Spleen (tissue), 11 donors: ENCODE measurements at regions not wholly inside any gene's neighbourhood (a gene's known extent, or its start where the extent isn't known, plus 50 kb on each side); places are given as distances from the start of the nearest gene placed in this dataset.
A peak's percentile ranks its signal among the peaks of the same experiment; 100 is the strongest.

ENCODE experiments used
- DNase-seq: peaks from one replicate; pipeline ENCODE4 v3.0.0-alpha.2; 2020
- H3K27ac ChIP-seq, 8 donors: fragments of 200-600 bp; sonication (generic) in 7 of 8; 1 replicate in 4 of 8; 2 replicates in 4 of 8; pipeline versions ENCODE4 v1.5.0 to v1.8.0; 2016 to 2021; ENCODE audit warnings: inconsistent platforms in 4 of 8, mild to moderate bottlenecking in 4 of 8, moderate library complexity in 1 of 8
- H3K27me3 ChIP-seq, 7 donors: fragments of 200-600 bp; sonication (generic) in 6 of 7; replicated peaks in 1 of 7; 1 replicate in 4 of 7; 2 replicates in 3 of 7; pipeline versions ENCODE4 v1.5.0 to v1.8.0; 2016 to 2021; ENCODE audit warnings: inconsistent platforms in 3 of 7, mild to moderate bottlenecking in 1 of 7
- H3K36me3 ChIP-seq, 6 donors: fragments of 200-600 bp; sonication (generic) in 5 of 6; 1 replicate in 4 of 6; 2 replicates in 2 of 6; pipeline versions ENCODE4 v1.5.0 to v1.8.0; 2016 to 2021; ENCODE audit warnings: inconsistent platforms in 2 of 6
- H3K4me1 ChIP-seq, 6 donors: fragments of 200-600 bp; sonication (generic) in 5 of 6; 1 replicate in 3 of 6; 2 replicates in 3 of 6; pipeline versions ENCODE4 v1.5.0 to v1.8.0; 2016 to 2021; ENCODE audit warnings: inconsistent platforms in 3 of 6
- H3K4me3 ChIP-seq, 8 donors: fragments of 200-600 bp; sonication (generic) in 7 of 8; 1 replicate in 4 of 8; 2 replicates in 4 of 8; pipeline versions ENCODE4 v1.5.0 to v1.8.0; 2016 to 2021; ENCODE audit warnings: inconsistent platforms in 4 of 8, mild to moderate bottlenecking in 4 of 8, moderate library complexity in 2 of 8
- H3K9me3 ChIP-seq, 8 donors: fragments of 200-600 bp; sonication (generic) in 7 of 8; 1 replicate in 4 of 8; 2 replicates in 4 of 8; pipeline versions ENCODE4 v1.5.0 to v1.8.0; 2016 to 2021; ENCODE audit warnings: inconsistent platforms in 4 of 8
- POLR2A ChIP-seq, 3 donors: fragments of 450-650 bp; IDR thresholded peaks; one replicate each; pipeline ENCODE4 v1.5.1; 2017; ENCODE audit warnings: antibody characterized with exemption in 3 of 3, mild to moderate bottlenecking in 1 of 3
- POLR2AphosphoS5 ChIP-seq, 3 donors: sonication (generic); formaldehyde crosslinking; IDR thresholded peaks; one replicate each; pipeline ENCODE4 v1.5.1; 2017; ENCODE audit warnings: antibody characterized with exemption in 3 of 3
- WGBS, 5 donors: extraction: QIAGEN DNeasy Blood & Tissue Kit in 3 of 5; methylation state at CpG; one replicate each; pipeline versions ENCODE4 v1.1.5 to v1.1.7; 2013 to 2018; 5-methylcytosine and 5-hydroxymethylcytosine counted together
- intact Hi-C: fragments of 100-400 bp; cut with DNase I; formaldehyde crosslinking; loops from one replicate; pipeline ENCODE4 v1.15.0; 2023; ENCODE audit warnings: low total_unique reads
- TF ChIP-seq, protein P1 (sequence below), 11 experiments: fragments of 200-600 bp in 7 of 11; fragments of 450-650 bp in 4 of 11; sonication (generic) in 4 of 11; IDR thresholded peaks in 8 of 11; conservative IDR thresholded peaks in 3 of 11; 1 replicate in 7 of 11; 2 replicates in 4 of 11; pipeline versions ENCODE4 v1.4.0 to v1.8.0; 2016 to 2021; ENCODE audit warnings: antibody characterized with exemption in 11 of 11, inconsistent platforms in 4 of 11, mild to moderate bottlenecking in 1 of 11
- donor health status: healthy with polysubstance abuse.
- donor health status: DM: no; HTN: no; CAD: no; lungs with moderate emphysema.
- donor health status: DM: no; HTN: no; CAD: no.
- donor health status: Bipolar disorder and iron deficiency.
- donor health status: healthy.
- donor health status: DM: no; HTN: no; CAD: no.
- donor health status: DM: yes; HTN: yes; CAD: no.

DNA sequence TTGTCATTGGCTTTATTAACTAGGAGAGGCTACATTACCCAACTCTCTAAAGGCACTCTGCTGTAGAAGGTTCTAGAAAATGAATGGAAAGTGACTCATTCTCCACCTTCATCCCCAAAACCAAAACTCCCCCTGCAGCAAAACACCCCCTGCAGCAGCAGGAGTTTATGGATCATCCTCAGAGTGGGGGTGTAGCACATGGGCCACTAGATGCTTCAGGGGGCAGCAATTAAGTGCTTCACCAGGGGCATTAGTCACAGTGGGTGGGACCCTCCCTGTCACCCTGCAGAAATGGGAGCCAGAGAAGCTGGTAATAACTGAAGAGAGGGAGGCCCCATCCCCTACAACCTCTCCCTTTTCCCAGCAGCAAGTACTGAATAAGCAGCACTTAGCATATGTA lies 64.5 kb upstream of the MED4 start:
- Histone ChIP-seq H3K36me3 (no peaks in the 10 kb centered on the region), H3K27ac (peak overlapping the region in 7 of 8 donors; percentile 71 to 95 (median 85)), H3K9me3 (no peaks in the 10 kb centered on the region), H3K27me3 (no peaks in the 10 kb centered on the region), H3K4me3 (peak overlapping the region in 1 of 8 donors; percentile 46), H3K4me1 (peaks cover 16 to 94% (median 41%) of the 10 kb centered on the region in 6 donors)
- intact Hi-C loops: no loop called here
- TF ChIP-seq POLR2A (IDR thresholded peaks at IDR 0.05): no peak
- TF ChIP-seq POLR2AphosphoS5 (IDR thresholded peaks at IDR 0.05): no peak
- TF ChIP-seq, protein P1, sequence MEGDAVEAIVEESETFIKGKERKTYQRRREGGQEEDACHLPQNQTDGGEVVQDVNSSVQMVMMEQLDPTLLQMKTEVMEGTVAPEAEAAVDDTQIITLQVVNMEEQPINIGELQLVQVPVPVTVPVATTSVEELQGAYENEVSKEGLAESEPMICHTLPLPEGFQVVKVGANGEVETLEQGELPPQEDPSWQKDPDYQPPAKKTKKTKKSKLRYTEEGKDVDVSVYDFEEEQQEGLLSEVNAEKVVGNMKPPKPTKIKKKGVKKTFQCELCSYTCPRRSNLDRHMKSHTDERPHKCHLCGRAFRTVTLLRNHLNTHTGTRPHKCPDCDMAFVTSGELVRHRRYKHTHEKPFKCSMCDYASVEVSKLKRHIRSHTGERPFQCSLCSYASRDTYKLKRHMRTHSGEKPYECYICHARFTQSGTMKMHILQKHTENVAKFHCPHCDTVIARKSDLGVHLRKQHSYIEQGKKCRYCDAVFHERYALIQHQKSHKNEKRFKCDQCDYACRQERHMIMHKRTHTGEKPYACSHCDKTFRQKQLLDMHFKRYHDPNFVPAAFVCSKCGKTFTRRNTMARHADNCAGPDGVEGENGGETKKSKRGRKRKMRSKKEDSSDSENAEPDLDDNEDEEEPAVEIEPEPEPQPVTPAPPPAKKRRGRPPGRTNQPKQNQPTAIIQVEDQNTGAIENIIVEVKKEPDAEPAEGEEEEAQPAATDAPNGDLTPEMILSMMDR (IDR thresholded peaks at IDR 0.05 in 8 of 11, conservative IDR thresholded peaks at IDR 0.05 in 3 of 11): no peak
- DNase-seq: no peak

DNA sequence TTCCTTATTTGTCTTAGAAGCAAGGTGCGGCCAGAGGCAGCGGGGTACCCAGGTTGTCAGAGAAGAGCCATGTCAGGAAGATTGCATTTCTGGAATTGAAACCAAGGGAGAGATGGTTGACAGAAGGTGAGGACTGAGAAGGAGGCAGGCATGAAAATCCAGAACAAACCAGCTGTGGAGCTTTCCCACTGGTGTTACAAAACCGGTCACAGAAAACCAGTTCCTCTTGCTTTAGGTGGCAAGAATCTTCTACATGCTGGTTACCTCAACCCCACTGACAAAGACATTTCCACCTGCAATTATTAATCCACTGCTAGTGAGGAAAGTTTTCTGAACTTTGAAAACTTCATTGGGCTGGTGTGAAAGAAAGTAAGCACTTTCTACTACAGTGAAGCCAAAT lies 64.0 kb upstream of the MED4 start:
- H3K27me3 ChIP-seq: no peaks in the 10 kb centered on the region
- H3K36me3 ChIP-seq: no peaks in the 10 kb centered on the region
- no peak for DNase-seq
- H3K4me3 ChIP-seq: peak overlapping the region in 1 of 8 donors; percentile 46
- peak overlapping the region in 7 of 8 donors; percentile 71 to 95 (median 85) for H3K27ac ChIP-seq
- intact Hi-C loops: no loop called here
- peaks cover 16 to 98% (median 41%) of the 10 kb centered on the region in 6 donors for H3K4me1 ChIP-seq
- WGBS, 5 donors: 66 to 90% (median 81%) methylated on average over 3 of the region's 3 CpGs
- H3K9me3 ChIP-seq: no peaks in the 10 kb centered on the region
- TF ChIP-seq, protein P1 (IDR thresholded peaks at IDR 0.05 in 8 of 11, conservative IDR thresholded peaks at IDR 0.05 in 3 of 11): no peak
- no peak for TF ChIP-seq POLR2A (IDR thresholded peaks at IDR 0.05)
- no peak for TF ChIP-seq POLR2AphosphoS5 (IDR thresholded peaks at IDR 0.05)

DNA sequence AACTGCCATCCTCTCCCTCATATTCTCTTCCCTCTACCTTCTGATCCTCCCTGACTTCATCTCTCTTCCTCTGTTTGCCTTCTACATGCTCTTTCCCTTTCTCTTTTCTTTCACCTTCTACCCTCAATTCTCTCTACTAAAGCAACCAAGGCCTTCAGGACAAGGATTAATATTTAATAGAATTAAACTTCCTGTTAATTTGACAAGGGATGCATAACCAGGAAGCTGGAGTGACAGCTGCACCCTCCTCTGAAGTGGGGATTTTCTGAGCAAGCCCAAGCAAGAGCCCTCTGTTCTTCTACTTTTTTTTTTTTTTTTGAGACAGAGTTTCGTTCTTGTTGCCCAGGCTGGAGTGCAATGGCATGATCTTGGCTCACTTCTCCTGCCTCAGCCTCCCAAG lies 63.4 kb upstream of the MED4 start:
- H3K27ac ChIP-seq: peak overlapping the region in 7 of 8 donors; percentile 71 to 95 (median 85)
- TF ChIP-seq POLR2A (IDR thresholded peaks at IDR 0.05): no peak
- no peak for TF ChIP-seq POLR2AphosphoS5 (IDR thresholded peaks at IDR 0.05)
- TF ChIP-seq, protein P1 (IDR thresholded peaks at IDR 0.05 in 8 of 11, conservative IDR thresholded peaks at IDR 0.05 in 3 of 11): no peak
- intact Hi-C loops: no loop called here

DNA sequence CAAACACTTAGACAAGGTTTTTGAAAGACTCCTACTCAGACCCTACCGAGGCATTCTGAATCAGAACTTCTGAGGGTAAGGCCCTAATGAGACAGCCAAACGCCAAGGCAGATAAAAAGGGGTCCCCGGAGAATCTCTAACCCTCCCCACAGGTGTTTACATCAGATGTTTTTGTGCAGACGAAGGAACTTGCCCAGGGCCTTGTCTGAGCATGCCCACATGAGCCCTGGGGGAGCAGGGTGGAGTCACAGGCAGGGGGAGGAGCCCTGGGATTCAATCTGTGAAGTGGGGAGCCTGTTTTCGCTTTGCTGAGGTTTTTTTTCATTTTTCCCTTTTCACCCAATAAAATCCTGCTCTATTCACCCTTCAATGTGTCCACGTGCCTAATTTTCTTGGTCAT lies 61.6 kb upstream of the MED4 start:
- Histone ChIP-seq H3K4me3 (peak overlapping the region in 1 of 8 donors; percentile 43), H3K36me3 (no peaks in the 10 kb centered on the region), H3K4me1 (peaks cover 21 to 99% (median 55%) of the 10 kb centered on the region in 6 donors), H3K9me3 (no peaks in the 10 kb centered on the region), H3K27me3 (no peaks in the 10 kb centered on the region), H3K27ac (peak overlapping the region; percentile 67 to 95 (median 86))
- TF ChIP-seq, protein P1 (IDR thresholded peaks at IDR 0.05 in 8 of 11, conservative IDR thresholded peaks at IDR 0.05 in 3 of 11): no peak
- TF ChIP-seq POLR2AphosphoS5 (IDR thresholded peaks at IDR 0.05) (peak in 1 of 3 donors; percentile 30), POLR2A (IDR thresholded peaks at IDR 0.05) (no peak)
- intact Hi-C loops: no loop called here
- 47 to 68% (median 51%) methylated on average over 6 of the region's 6 CpGs for WGBS, 5 donors
- DNase-seq: peak; percentile 89

More for the DNA sequence above, 63.4 kb upstream of the MED4 start:
- no peaks in the 10 kb centered on the region for H3K9me3 ChIP-seq
- peaks cover 16 to 97% (median 41%) of the 10 kb centered on the region in 6 donors for H3K4me1 ChIP-seq
- H3K36me3 ChIP-seq: no peaks in the 10 kb centered on the region
- peak overlapping the region in 1 of 8 donors; percentile 46 for H3K4me3 ChIP-seq
- H3K27me3 ChIP-seq: no peaks in the 10 kb centered on the region
- 12 to 38% (median 21%) methylated on average over 1 of the region's 1 CpG; no CpG with 5 or more reads in 1 of the 5 donors for WGBS, 5 donors
- no peak for DNase-seq
